ENCODE measurements at regions not wholly inside any gene's neighbourhood (a gene's known extent, or its start where the extent isn't known, plus 50 kb on each side); places are given as distances from the start of the nearest gene placed in this dataset.

DNA sequence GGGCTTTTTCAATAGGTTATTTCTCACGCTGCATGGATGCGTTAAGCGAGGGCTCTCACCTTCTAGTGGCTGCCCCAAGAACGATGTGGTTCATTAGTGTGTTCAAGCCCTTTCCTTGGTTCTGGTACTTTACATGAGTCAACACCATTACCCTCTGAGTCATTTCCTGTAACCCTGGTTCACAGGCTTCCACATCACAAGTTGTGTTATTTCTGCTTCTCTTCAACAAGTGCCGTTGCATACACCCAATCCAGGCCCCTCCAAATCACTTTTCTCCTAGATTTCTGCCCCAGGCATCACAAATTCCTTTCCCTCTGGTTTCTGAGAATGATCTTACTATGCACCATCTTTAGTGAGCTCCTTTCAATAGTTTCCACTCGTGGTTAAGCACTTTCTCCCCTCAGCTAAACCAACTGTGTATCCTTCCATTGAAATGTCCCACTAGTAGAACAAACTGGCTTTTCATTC, 69.5 kb upstream of the RAD23B start:
- TF ChIP-seq, protein P1, sequence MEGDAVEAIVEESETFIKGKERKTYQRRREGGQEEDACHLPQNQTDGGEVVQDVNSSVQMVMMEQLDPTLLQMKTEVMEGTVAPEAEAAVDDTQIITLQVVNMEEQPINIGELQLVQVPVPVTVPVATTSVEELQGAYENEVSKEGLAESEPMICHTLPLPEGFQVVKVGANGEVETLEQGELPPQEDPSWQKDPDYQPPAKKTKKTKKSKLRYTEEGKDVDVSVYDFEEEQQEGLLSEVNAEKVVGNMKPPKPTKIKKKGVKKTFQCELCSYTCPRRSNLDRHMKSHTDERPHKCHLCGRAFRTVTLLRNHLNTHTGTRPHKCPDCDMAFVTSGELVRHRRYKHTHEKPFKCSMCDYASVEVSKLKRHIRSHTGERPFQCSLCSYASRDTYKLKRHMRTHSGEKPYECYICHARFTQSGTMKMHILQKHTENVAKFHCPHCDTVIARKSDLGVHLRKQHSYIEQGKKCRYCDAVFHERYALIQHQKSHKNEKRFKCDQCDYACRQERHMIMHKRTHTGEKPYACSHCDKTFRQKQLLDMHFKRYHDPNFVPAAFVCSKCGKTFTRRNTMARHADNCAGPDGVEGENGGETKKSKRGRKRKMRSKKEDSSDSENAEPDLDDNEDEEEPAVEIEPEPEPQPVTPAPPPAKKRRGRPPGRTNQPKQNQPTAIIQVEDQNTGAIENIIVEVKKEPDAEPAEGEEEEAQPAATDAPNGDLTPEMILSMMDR (IDR thresholded peaks at IDR 0.05): no peak
- no peak for TF ChIP-seq POLR2A (IDR thresholded peaks at IDR 0.05)
